Trophoblast cell (in vitro differentiated cells and primary cell): ENCODE measurements at regions not wholly inside any gene's neighbourhood (a gene's known extent, or its start where the extent isn't known, plus 50 kb on each side); places are given as distances from the start of the nearest gene placed in this dataset.

Source experiments
- DNase-seq, 2 donors: peaks; one replicate each; pipeline ENCODE4 v3.0.0-alpha.2; 2016
- H2AFZ ChIP-seq: 2 replicates; pipeline ENCODE4 v1.6.1; 2013; ENCODE audit warnings: low read length, moderate library complexity, mild to moderate bottlenecking; ENCODE audit not compliant: insufficient read depth, poor library complexity
- H2AK5ac ChIP-seq: 2 replicates; pipeline ENCODE4 v1.6.1; 2013; ENCODE audit warnings: mild to moderate bottlenecking, low read length
- H2BK120ac ChIP-seq: 2 replicates; pipeline ENCODE4 v1.6.1; 2013; ENCODE audit warnings: low read length, mild to moderate bottlenecking, moderate library complexity; ENCODE audit not compliant: insufficient read depth, poor library complexity
- H2BK12ac ChIP-seq: 2 replicates; pipeline ENCODE4 v1.6.1; 2013; ENCODE audit warnings: mild to moderate bottlenecking, low read length, moderate library complexity
- H2BK5ac ChIP-seq: 2 replicates; pipeline ENCODE4 v1.6.1; 2013; ENCODE audit warnings: low read length, low read depth, moderate library complexity, mild to moderate bottlenecking; ENCODE audit not compliant: poor library complexity
- H3K14ac ChIP-seq: 2 replicates; pipeline ENCODE4 v1.6.1; 2013; ENCODE audit warnings: mild to moderate bottlenecking, low read length
- H3K18ac ChIP-seq: 2 replicates; pipeline ENCODE4 v1.6.1; 2013; ENCODE audit warnings: mild to moderate bottlenecking, low read length
- H3K23ac ChIP-seq: 2 replicates; pipeline ENCODE4 v1.6.1; 2013; ENCODE audit warnings: low read length
- H3K27ac ChIP-seq: 2 replicates; pipeline ENCODE4 v1.5.1; 2013; ENCODE audit warnings: low read depth, mild to moderate bottlenecking, inconsistent platforms, low read length, moderate library complexity
- H3K27me3 ChIP-seq: 2 replicates; pipeline ENCODE4 v1.6.1; 2013; ENCODE audit warnings: inconsistent platforms, mild to moderate bottlenecking, low read length, moderate library complexity; ENCODE audit not compliant: insufficient read depth
- H3K36me3 ChIP-seq, 2 experiments: 1 replicate in 1 of 2; 2 replicates in 1 of 2; pipeline ENCODE4 v1.6.1; 2013; ENCODE audit warnings: low read length in 2 of 2, mild to moderate bottlenecking in 2 of 2, moderate library complexity in 1 of 2; ENCODE audit not compliant: insufficient read depth in 2 of 2, control insufficient read depth in 1 of 2
- H3K4ac ChIP-seq: 2 replicates; pipeline ENCODE4 v1.6.1; 2013; ENCODE audit warnings: low read depth, mild to moderate bottlenecking, low read length, moderate library complexity
- H3K4me1 ChIP-seq, 2 experiments: 1 replicate in 1 of 2; 2 replicates in 1 of 2; pipeline ENCODE4 v1.6.1; 2013; ENCODE audit warnings: low read length in 2 of 2, mild to moderate bottlenecking in 2 of 2, moderate library complexity in 1 of 2; ENCODE audit not compliant: insufficient read depth in 2 of 2, control insufficient read depth in 1 of 2
- H3K4me2 ChIP-seq: 2 replicates; pipeline ENCODE4 v1.6.1; 2013; ENCODE audit warnings: inconsistent platforms, mild to moderate bottlenecking, low read length, moderate library complexity
- H3K4me3 ChIP-seq: 2 replicates; pipeline ENCODE4 v1.5.1; 2013; ENCODE audit warnings: mild to moderate bottlenecking, low read depth, low read length, inconsistent platforms
- H3K79me1 ChIP-seq: one replicate; pipeline ENCODE4 v1.6.1; 2013; ENCODE audit warnings: low read length
- H3K79me2 ChIP-seq: 2 replicates; pipeline ENCODE4 v1.6.1; 2013; ENCODE audit warnings: low read length, mild to moderate bottlenecking; ENCODE audit not compliant: control insufficient read depth, insufficient read depth, poor library complexity
- H3K9ac ChIP-seq: 2 replicates; pipeline ENCODE4 v1.6.1; 2013; ENCODE audit warnings: mild to moderate bottlenecking, low read length
- H3K9me3 ChIP-seq: 2 replicates; pipeline ENCODE4 v1.6.1; 2013; ENCODE audit warnings: low read depth, mild to moderate bottlenecking, control low read depth, inconsistent platforms, low read length; ENCODE audit not compliant: insufficient read depth
- H4K12ac ChIP-seq: 2 replicates; pipeline ENCODE4 v1.6.1; 2013; ENCODE audit warnings: low read depth, mild to moderate bottlenecking, low read length, moderate library complexity
- H4K8ac ChIP-seq: 2 replicates; pipeline ENCODE4 v1.6.1; 2013; ENCODE audit warnings: low read depth, mild to moderate bottlenecking, low read length, moderate library complexity
- H4K91ac ChIP-seq: one replicate; pipeline ENCODE4 v1.6.1; 2013; ENCODE audit warnings: low read depth, mild to moderate bottlenecking, low read length, moderate library complexity
- WGBS: extraction: QIAGEN DNeasy Blood & Tissue Kit; methylation state at CpG from one replicate; pipeline ENCODE4 v1.1.7; 2013; ENCODE audit warnings: missing lambda C conversion rate; ENCODE audit not compliant: insufficient read length, insufficient coverage; ENCODE audit errors: extremely low coverage; 5-methylcytosine and 5-hydroxymethylcytosine counted together

- Histone ChIP-seq H3K14ac (no peak overlapping the region), H2BK5ac (no peak overlapping the region), H4K8ac (no peak overlapping the region), H2BK120ac (no peak overlapping the region), H3K4me1 (no peaks in the 10 kb centered on the region), H4K91ac (no peak overlapping the region), H3K23ac (no peak overlapping the region), H2BK12ac (no peak overlapping the region), H3K27me3 (no peaks in the 10 kb centered on the region), H3K4ac (no peak overlapping the region), H3K79me1 (no peaks in the 10 kb centered on the region), H3K18ac (no peak overlapping the region), H3K27ac (no peak overlapping the region), H2AFZ (no peak overlapping the region), H3K79me2 (no peaks in the 10 kb centered on the region), H3K9me3 (no peaks in the 10 kb centered on the region), H3K4me3 (no peak overlapping the region), H4K12ac (no peak overlapping the region), H3K9ac (no peak overlapping the region), H3K4me2 (no peak overlapping the region), H3K36me3 (no peaks in the 10 kb centered on the region), H2AK5ac (no peak overlapping the region)
- peak; percentile 8 to 13 for DNase-seq
- no CpG with 5 or more reads among the region's 2 CpGs for WGBS
Measured at GRCh38 chr1:57874418-57874877, 450.6 kb upstream of the DAB1 start.

DNA sequence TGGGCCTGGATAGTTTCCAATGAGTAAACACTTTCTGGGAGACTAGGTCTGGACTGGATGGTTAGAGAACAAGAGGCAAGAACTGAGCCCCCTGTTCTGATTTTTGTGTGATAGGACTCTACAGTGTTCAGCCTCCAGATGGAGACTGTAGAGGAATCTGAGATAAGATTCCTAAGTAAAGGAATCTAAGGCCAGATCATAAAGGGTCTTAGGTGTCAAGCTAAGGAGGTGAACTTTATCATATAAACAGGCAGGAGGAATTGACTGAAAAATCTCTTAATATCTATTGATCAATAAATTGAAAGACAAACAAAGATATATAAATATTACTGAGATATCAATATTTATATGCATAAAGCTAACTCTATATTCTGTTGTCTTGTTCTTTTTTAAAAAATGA, 449.1 kb upstream of the DAB1 start:
- no peaks in the 10 kb centered on the region for H3K79me1 ChIP-seq
- no peaks in the 10 kb centered on the region for H3K9me3 ChIP-seq
- H4K12ac ChIP-seq: no peak overlapping the region
- H3K4me3 ChIP-seq: no peak overlapping the region
- H3K14ac ChIP-seq: no peak overlapping the region
- H2BK12ac ChIP-seq: no peak overlapping the region
- H2BK5ac ChIP-seq: no peak overlapping the region
- H3K36me3 ChIP-seq: no peaks in the 10 kb centered on the region
- H3K4me2 ChIP-seq: no peak overlapping the region
- H4K91ac ChIP-seq: no peak overlapping the region
- H2BK120ac ChIP-seq: no peak overlapping the region
- H2AFZ ChIP-seq: no peak overlapping the region
- H3K27ac ChIP-seq: no peak overlapping the region
- H3K23ac ChIP-seq: no peak overlapping the region
- H3K79me2 ChIP-seq: no peaks in the 10 kb centered on the region
- no peaks in the 10 kb centered on the region for H3K4me1 ChIP-seq
- DNase-seq: no peak
- H4K8ac ChIP-seq: no peak overlapping the region
- H3K18ac ChIP-seq: no peak overlapping the region
- no peak overlapping the region for H3K4ac ChIP-seq
- H2AK5ac ChIP-seq: no peak overlapping the region
- H3K27me3 ChIP-seq: no peaks in the 10 kb centered on the region
- H3K9ac ChIP-seq: no peak overlapping the region

- DNase-seq: no peak
- no peak overlapping the region for H3K4me2 ChIP-seq
- H3K79me1 ChIP-seq: no peaks in the 10 kb centered on the region
- no CpG with 5 or more reads among the region's 1 CpG for WGBS
- H4K91ac ChIP-seq: no peak overlapping the region
- no peak overlapping the region for H3K27ac ChIP-seq
- no peaks in the 10 kb centered on the region for H3K9me3 ChIP-seq
- H2BK120ac ChIP-seq: no peak overlapping the region
- H4K12ac ChIP-seq: no peak overlapping the region
- H2AK5ac ChIP-seq: no peak overlapping the region
- H3K4me3 ChIP-seq: no peak overlapping the region
- no peak overlapping the region for H3K9ac ChIP-seq
- no peaks in the 10 kb centered on the region for H3K36me3 ChIP-seq
- no peaks in the 10 kb centered on the region for H3K4me1 ChIP-seq
- H3K18ac ChIP-seq: no peak overlapping the region
- H2AFZ ChIP-seq: no peak overlapping the region
- no peak overlapping the region for H3K14ac ChIP-seq
- H4K8ac ChIP-seq: no peak overlapping the region
- no peak overlapping the region for H2BK5ac ChIP-seq
- H3K79me2 ChIP-seq: no peaks in the 10 kb centered on the region
- no peaks in the 10 kb centered on the region for H3K27me3 ChIP-seq
- no peak overlapping the region for H3K4ac ChIP-seq
- H2BK12ac ChIP-seq: no peak overlapping the region
- no peak overlapping the region for H3K23ac ChIP-seq
Measured at GRCh38 chr1:57868908-57869307, 445.0 kb upstream of the DAB1 start.

DNA sequence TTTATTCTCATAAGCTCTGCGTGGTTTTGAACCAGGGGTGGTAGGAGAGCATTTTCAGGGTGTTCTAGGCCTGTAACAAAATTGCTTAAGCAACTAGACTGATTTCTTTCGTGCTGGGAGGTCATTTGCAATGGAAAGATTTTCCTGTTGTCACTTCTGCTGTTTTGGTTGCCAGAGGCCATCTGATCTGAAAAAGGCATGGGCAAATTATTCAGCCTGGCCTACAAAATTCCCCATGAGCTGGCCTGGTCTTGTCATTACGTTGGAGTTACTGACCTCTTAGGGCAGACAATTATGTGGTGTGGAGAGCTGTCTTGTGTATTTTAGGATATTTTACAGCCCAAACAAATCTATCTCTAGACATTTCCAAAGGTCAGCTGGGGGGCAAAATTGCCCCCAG, 444.4 kb upstream of the DAB1 start:
- H4K91ac ChIP-seq: no peak overlapping the region
- H3K4me2 ChIP-seq: no peak overlapping the region
- H3K4me3 ChIP-seq: no peak overlapping the region
- H3K27ac ChIP-seq: no peak overlapping the region
- H3K79me2 ChIP-seq: no peaks in the 10 kb centered on the region
- no peaks in the 10 kb centered on the region for H3K4me1 ChIP-seq
- H3K18ac ChIP-seq: no peak overlapping the region
- H3K14ac ChIP-seq: no peak overlapping the region
- no peak overlapping the region for H4K12ac ChIP-seq
- H3K9me3 ChIP-seq: no peaks in the 10 kb centered on the region
- no peak overlapping the region for H3K4ac ChIP-seq
- WGBS: no CpG with 5 or more reads among the region's 3 CpGs
- no peak overlapping the region for H3K23ac ChIP-seq
- no peak overlapping the region for H2AK5ac ChIP-seq
- no peak overlapping the region for H2BK120ac ChIP-seq
- no peak overlapping the region for H4K8ac ChIP-seq
- H3K27me3 ChIP-seq: no peaks in the 10 kb centered on the region
- no peak overlapping the region for H2BK12ac ChIP-seq
- H3K79me1 ChIP-seq: no peaks in the 10 kb centered on the region
- no peak for DNase-seq
- no peak overlapping the region for H2AFZ ChIP-seq
- H2BK5ac ChIP-seq: no peak overlapping the region
- H3K9ac ChIP-seq: no peak overlapping the region
- no peaks in the 10 kb centered on the region for H3K36me3 ChIP-seq
